KMS-11 (cell line): ENCODE measurements at regions not wholly inside any gene's neighbourhood (a gene's known extent, or its start where the extent isn't known, plus 50 kb on each side); places are given as distances from the start of the nearest gene placed in this dataset.

Source experiments
- H2AFZ ChIP-seq: fragments of 200-600 bp; sonication (generic); 2 replicates; pipeline ENCODE4 v1.6.1; 2016; ENCODE audit warnings: antibody characterized with exemption, mixed run types, low read depth
- H3K27ac ChIP-seq: fragments of 200-600 bp; sonication (generic); 2 replicates; pipeline ENCODE4 v1.6.1; 2016; ENCODE audit warnings: mild to moderate bottlenecking, mixed run types
- H3K27me3 ChIP-seq: fragments of 200-600 bp; sonication (generic); 2 replicates; pipeline ENCODE4 v1.6.1; 2017; ENCODE audit warnings: mild to moderate bottlenecking, low read depth, mixed run types, moderate library complexity; ENCODE audit not compliant: insufficient read depth
- H3K36me3 ChIP-seq: fragments of 200-600 bp; sonication (generic); 2 replicates; pipeline ENCODE4 v1.6.1; 2017; ENCODE audit warnings: mild to moderate bottlenecking, mixed run types; ENCODE audit not compliant: insufficient read depth
- H3K4me1 ChIP-seq: fragments of 200-600 bp; sonication (generic); 2 replicates; pipeline ENCODE4 v1.6.1; 2016; ENCODE audit warnings: mild to moderate bottlenecking, low read depth, mixed run types; ENCODE audit not compliant: poor library complexity, severe bottlenecking
- H3K4me2 ChIP-seq: fragments of 200-600 bp; sonication (generic); 2 replicates; pipeline ENCODE4 v1.7.0; 2016; ENCODE audit warnings: mild to moderate bottlenecking, mixed run types
- H3K4me3 ChIP-seq: fragments of 200-600 bp; sonication (generic); IDR thresholded peaks from 2 replicates; pipeline ENCODE4 v1.6.1; 2017; ENCODE audit warnings: low read depth, low read length, mixed read lengths; ENCODE audit not compliant: insufficient read depth
- H3K79me2 ChIP-seq: fragments of 200-600 bp; sonication (generic); 2 replicates; pipeline ENCODE4 v1.6.1; 2016; ENCODE audit warnings: low read depth, mixed run types; ENCODE audit not compliant: insufficient read depth
- H3K9ac ChIP-seq: fragments of 200-600 bp; sonication (generic); 2 replicates; pipeline ENCODE4 v1.6.1; 2016; ENCODE audit warnings: mild to moderate bottlenecking, mixed run types
- H4K20me1 ChIP-seq: fragments of 200-600 bp; sonication (generic); 2 replicates; pipeline ENCODE4 v1.6.1; 2016; ENCODE audit warnings: mild to moderate bottlenecking, mixed run types; ENCODE audit not compliant: insufficient read depth
- CTCF ChIP-seq: fragments of 200-600 bp; sonication (generic); conservative IDR thresholded peaks from 2 replicates; pipeline ENCODE4 v1.6.1; 2017; ENCODE audit warnings: low read depth, mild to moderate bottlenecking, antibody characterized with exemption, low read length, moderate library complexity, mixed read lengths

- Histone ChIP-seq H3K27ac (no peak overlapping the region), H3K9ac (no peak overlapping the region), H3K79me2 (no peaks in the 10 kb centered on the region), H3K27me3 (no peaks in the 10 kb centered on the region), H3K4me2 (no peak overlapping the region), H2AFZ (no peak overlapping the region), H3K36me3 (no peaks in the 10 kb centered on the region), H3K4me3 (no peak overlapping the region), H3K4me1 (no peaks in the 10 kb centered on the region), H4K20me1 (no peaks in the 10 kb centered on the region)
- no peak for TF ChIP-seq CTCF
Observed at GRCh38 chr14:22122829-22123560, 449.4 kb upstream of the OR4E1 start.

GRCh38 chr14:22122227-22122818, 448.7 kb upstream of the OR4E1 start:
- Histone ChIP-seq H3K27me3 (no peaks in the 10 kb centered on the region), H3K36me3 (no peaks in the 10 kb centered on the region), H4K20me1 (no peaks in the 10 kb centered on the region), H3K4me2 (no peak overlapping the region), H3K9ac (no peak overlapping the region), H3K79me2 (no peaks in the 10 kb centered on the region), H3K4me3 (no peak overlapping the region), H2AFZ (no peak overlapping the region), H3K27ac (no peak overlapping the region), H3K4me1 (no peaks in the 10 kb centered on the region)
- TF ChIP-seq CTCF = no peak

- H2AFZ ChIP-seq = no peak overlapping the region
- no peak overlapping the region for H3K4me3 ChIP-seq
- H4K20me1 ChIP-seq = no peaks in the 10 kb centered on the region
- H3K4me1 ChIP-seq = no peaks in the 10 kb centered on the region
- no peaks in the 10 kb centered on the region for H3K36me3 ChIP-seq
- no peaks in the 10 kb centered on the region for H3K27me3 ChIP-seq
- no peak overlapping the region for H3K4me2 ChIP-seq
- H3K79me2 ChIP-seq = no peaks in the 10 kb centered on the region
- TF ChIP-seq CTCF = no peak
- H3K27ac ChIP-seq = no peak overlapping the region
- no peak overlapping the region for H3K9ac ChIP-seq
Observed at GRCh38 chr14:22118899-22119477, 445.4 kb upstream of the OR4E1 start.

- no peak overlapping the region for H3K4me2 ChIP-seq
- H4K20me1 ChIP-seq = no peaks in the 10 kb centered on the region
- no peaks in the 10 kb centered on the region for H3K4me1 ChIP-seq
- no peak overlapping the region for H3K27ac ChIP-seq
- H3K27me3 ChIP-seq = no peaks in the 10 kb centered on the region
- no peak overlapping the region for H3K4me3 ChIP-seq
- no peak overlapping the region for H2AFZ ChIP-seq
- H3K9ac ChIP-seq = no peak overlapping the region
- H3K36me3 ChIP-seq = no peaks in the 10 kb centered on the region
- no peak for TF ChIP-seq CTCF
- H3K79me2 ChIP-seq = no peaks in the 10 kb centered on the region
Observed at GRCh38 chr14:22113401-22113800, 439.8 kb upstream of the OR4E1 start.
